ENCODE measurements at regions not wholly inside any gene's neighbourhood (a gene's known extent, or its start where the extent isn't known, plus 50 kb on each side); places are given as distances from the start of the nearest gene placed in this dataset.
"Not testable (repeated sequence)": the region's sequence is repeated elsewhere in the genome, so short reads cannot be mapped to it uniquely, and the experiment has no call there.

GRCh38 chr10:85060944-85061343, 732.6 kb downstream of the CCSER2 start:
- intact Hi-C loops (cut with micrococcal nuclease), result no loop called here
- Mint-ChIP-seq H3K36me3 (ENCODE audit: low read depth) (no peaks in the 10 kb centered on the region), H3K27me3 (no peaks in the 10 kb centered on the region), H3K4me1 (ENCODE audit: low read depth) (no peaks in the 10 kb centered on the region), H3K4me3 (no peak overlapping the region), H3K27ac (no peak overlapping the region), H3K9me3 (peaks cover 67% of the 10 kb centered on the region)

GRCh38 chr10:85061401-85061800, 733.0 kb downstream of the CCSER2 start:
- H3K4me1 Mint-ChIP-seq (ENCODE audit: low read depth), result no peaks in the 10 kb centered on the region
- H3K4me3 Mint-ChIP-seq, result no peak overlapping the region
- H3K9me3 Mint-ChIP-seq, result peaks cover 67% of the 10 kb centered on the region
- no peaks in the 10 kb centered on the region for H3K27me3 Mint-ChIP-seq
- no peaks in the 10 kb centered on the region for H3K36me3 Mint-ChIP-seq (ENCODE audit: low read depth)
- intact Hi-C loops (cut with micrococcal nuclease), result no loop called here
- H3K27ac Mint-ChIP-seq, result no peak overlapping the region

- intact Hi-C loops (cut with micrococcal nuclease), result no loop called here
- H3K4me1 Mint-ChIP-seq (ENCODE audit: low read depth), result no peaks in the 10 kb centered on the region
- no peaks in the 10 kb centered on the region for H3K36me3 Mint-ChIP-seq (ENCODE audit: low read depth)
- no peak overlapping the region for H3K27ac Mint-ChIP-seq
- no peaks in the 10 kb centered on the region for H3K27me3 Mint-ChIP-seq
- H3K9me3 Mint-ChIP-seq, result peaks cover 30% of the 10 kb centered on the region
- no peak overlapping the region for H3K4me3 Mint-ChIP-seq
Observed at GRCh38 chr10:85067955-85068354, 739.6 kb downstream of the CCSER2 start.

GRCh38 chr10:85080934-85081333, 752.5 kb downstream of the CCSER2 start:
- no peak overlapping the region for H3K4me3 Mint-ChIP-seq
- no peaks in the 10 kb centered on the region for H3K36me3 Mint-ChIP-seq (ENCODE audit: low read depth)
- H3K27ac Mint-ChIP-seq, result no peak overlapping the region
- intact Hi-C loops (cut with micrococcal nuclease), result no loop called here
- no peaks in the 10 kb centered on the region for H3K4me1 Mint-ChIP-seq (ENCODE audit: low read depth)
- no peaks in the 10 kb centered on the region for H3K27me3 Mint-ChIP-seq
- H3K9me3 Mint-ChIP-seq, result peaks cover 24% of the 10 kb centered on the region

- intact Hi-C loops (cut with micrococcal nuclease), result no loop called here
- no peaks in the 10 kb centered on the region for H3K9me3 Mint-ChIP-seq
- no peaks in the 10 kb centered on the region for H3K36me3 Mint-ChIP-seq (ENCODE audit: low read depth)
- no peaks in the 10 kb centered on the region for H3K27me3 Mint-ChIP-seq
- H3K27ac Mint-ChIP-seq, result no peak overlapping the region
- no peak overlapping the region for H3K4me3 Mint-ChIP-seq
- no peaks in the 10 kb centered on the region for H3K4me1 Mint-ChIP-seq (ENCODE audit: low read depth)
Observed at GRCh38 chr10:85098835-85099521, 770.6 kb downstream of the CCSER2 start.

- intact Hi-C loops (cut with micrococcal nuclease), result no loop called here
- H3K27me3 Mint-ChIP-seq, result no peaks in the 10 kb centered on the region
Observed at GRCh38 chr10:85100495-85100894, 772.1 kb downstream of the CCSER2 start.

GRCh38 chr10:85105614-85106255, 777.3 kb downstream of the CCSER2 start:
- H3K36me3 Mint-ChIP-seq (ENCODE audit: low read depth), result no peaks in the 10 kb centered on the region
- H3K27ac Mint-ChIP-seq, result no peak overlapping the region
- no peak overlapping the region for H3K4me3 Mint-ChIP-seq
- no peaks in the 10 kb centered on the region for H3K27me3 Mint-ChIP-seq
- intact Hi-C loops (cut with micrococcal nuclease), result no loop called here
- no peaks in the 10 kb centered on the region for H3K4me1 Mint-ChIP-seq (ENCODE audit: low read depth)
- H3K9me3 Mint-ChIP-seq, result no peaks in the 10 kb centered on the region

More at GRCh38 chr10:85100495-85100894, 772.1 kb downstream of the CCSER2 start:
- H3K4me1 Mint-ChIP-seq (ENCODE audit: low read depth), result no peaks in the 10 kb centered on the region
- H3K36me3 Mint-ChIP-seq (ENCODE audit: low read depth), result no peaks in the 10 kb centered on the region
- no peak overlapping the region for H3K4me3 Mint-ChIP-seq
- no peaks in the 10 kb centered on the region for H3K9me3 Mint-ChIP-seq
- H3K27ac Mint-ChIP-seq, result no peak overlapping the region

- no peaks in the 10 kb centered on the region for H3K9me3 Mint-ChIP-seq
- no peak overlapping the region for H3K27ac Mint-ChIP-seq
- intact Hi-C loops (cut with micrococcal nuclease), result no loop called here
- H3K36me3 Mint-ChIP-seq (ENCODE audit: low read depth), result no peaks in the 10 kb centered on the region
- H3K4me3 Mint-ChIP-seq, result no peak overlapping the region
- no peaks in the 10 kb centered on the region for H3K4me1 Mint-ChIP-seq (ENCODE audit: low read depth)
- no peaks in the 10 kb centered on the region for H3K27me3 Mint-ChIP-seq
Observed at GRCh38 chr10:85111271-85111670, 782.9 kb downstream of the CCSER2 start.

GRCh38 chr10:85124603-85125051, 796.2 kb downstream of the CCSER2 start:
- peaks cover 46% of the 10 kb centered on the region for H3K9me3 Mint-ChIP-seq
- intact Hi-C loops (cut with micrococcal nuclease), result no loop called here
- H3K4me1 Mint-ChIP-seq (ENCODE audit: low read depth), result no peaks in the 10 kb centered on the region
- H3K27me3 Mint-ChIP-seq, result no peaks in the 10 kb centered on the region
- H3K27ac Mint-ChIP-seq, result no peak overlapping the region
- no peak overlapping the region for H3K4me3 Mint-ChIP-seq
- no peaks in the 10 kb centered on the region for H3K36me3 Mint-ChIP-seq (ENCODE audit: low read depth)

- H3K36me3 Mint-ChIP-seq (ENCODE audit: low read depth), result no peaks in the 10 kb centered on the region
- H3K4me1 Mint-ChIP-seq (ENCODE audit: low read depth), result no peaks in the 10 kb centered on the region
- H3K4me3 Mint-ChIP-seq, result no peak overlapping the region
- H3K27ac Mint-ChIP-seq, result no peak overlapping the region
- no peaks in the 10 kb centered on the region for H3K27me3 Mint-ChIP-seq
- H3K9me3 Mint-ChIP-seq, result no peaks in the 10 kb centered on the region
- intact Hi-C loops (cut with micrococcal nuclease), result no loop called here
Observed at GRCh38 chr10:85137253-85137652, 808.9 kb downstream of the CCSER2 start.

GRCh38 chr10:85138046-85138445, 809.7 kb downstream of the CCSER2 start:
- H3K4me3 Mint-ChIP-seq, result no peak overlapping the region
- H3K27me3 Mint-ChIP-seq, result no peaks in the 10 kb centered on the region
- H3K36me3 Mint-ChIP-seq (ENCODE audit: low read depth), result no peaks in the 10 kb centered on the region
- H3K27ac Mint-ChIP-seq, result no peak overlapping the region
- no peaks in the 10 kb centered on the region for H3K9me3 Mint-ChIP-seq
- H3K4me1 Mint-ChIP-seq (ENCODE audit: low read depth), result no peaks in the 10 kb centered on the region
- intact Hi-C loops (cut with micrococcal nuclease), result no loop called here

- Mint-ChIP-seq H3K27ac (no peak overlapping the region), H3K9me3 (peaks cover 3% of the 10 kb centered on the region), H3K4me1 (ENCODE audit: low read depth) (no peaks in the 10 kb centered on the region), H3K36me3 (ENCODE audit: low read depth) (no peaks in the 10 kb centered on the region), H3K27me3 (no peaks in the 10 kb centered on the region), H3K4me3 (no peak overlapping the region)
- intact Hi-C loops (cut with micrococcal nuclease), result no loop called here
Observed at GRCh38 chr10:85139124-85139523, 810.7 kb downstream of the CCSER2 start.

GRCh38 chr10:85141520-85141919, 813.1 kb downstream of the CCSER2 start:
- H3K4me3 Mint-ChIP-seq; H3K9me3 Mint-ChIP-seq; H3K27me3 Mint-ChIP-seq; H3K27ac Mint-ChIP-seq; H3K36me3 Mint-ChIP-seq (ENCODE audit: low read depth); intact Hi-C loops (cut with micrococcal nuclease); H3K4me1 Mint-ChIP-seq (ENCODE audit: low read depth): not testable (repeated sequence)

GRCh38 chr10:85145966-85146365, 817.6 kb downstream of the CCSER2 start:
- H3K4me1 Mint-ChIP-seq (ENCODE audit: low read depth), result no peaks in the 10 kb centered on the region
- H3K36me3 Mint-ChIP-seq (ENCODE audit: low read depth), result no peaks in the 10 kb centered on the region
- H3K4me3 Mint-ChIP-seq, result no peak overlapping the region
- peaks cover 9% of the 10 kb centered on the region for H3K9me3 Mint-ChIP-seq
- no peak overlapping the region for H3K27ac Mint-ChIP-seq
- no peaks in the 10 kb centered on the region for H3K27me3 Mint-ChIP-seq
- intact Hi-C loops (cut with micrococcal nuclease), result no loop called here

All from dendritic cell treated with granulocyte-macrophage colony-stimulating factor and Interleukin-4, amounts not matched to agents 40 ng/mL and 50 ng/mL, for 4 days (primary cell).